RWPE2 (cell line): ENCODE measurements at regions not wholly inside any gene's neighbourhood (a gene's known extent, or its start where the extent isn't known, plus 50 kb on each side); places are given as distances from the start of the nearest gene placed in this dataset.

ENCODE experiments used
- ATAC-seq: fragments of 200-7000 bp; cut with Tn5 transposase; 3 replicates; pipeline ENCODE4 v1.9.1; 2021; ENCODE audit warnings: low read depth
- DNase-seq: peaks from one replicate; pipeline ENCODE4 v3.0.0-alpha.2; 2020; ENCODE audit warnings: low spot score
- H3K27ac ChIP-seq: fragments of 450-650 bp; 2 replicates; pipeline ENCODE4 v1.5.1; 2017; ENCODE audit warnings: mild to moderate bottlenecking; ENCODE audit not compliant: poor library complexity, severe bottlenecking
- H3K27me3 ChIP-seq: fragments of 250-450 bp; sonication (Bioruptor Pico); 2 replicates; pipeline ENCODE4 v1.5.1; 2021; ENCODE audit warnings: mild to moderate bottlenecking, moderate library complexity; ENCODE audit not compliant: insufficient read depth, poor library complexity, severe bottlenecking
- H3K36me3 ChIP-seq: fragments of 250-450 bp; sonication (Bioruptor Pico); 2 replicates; pipeline ENCODE4 v1.5.1; 2020; ENCODE audit warnings: low read depth, mild to moderate bottlenecking, moderate library complexity
- H3K4me1 ChIP-seq: fragments of 250-450 bp; sonication (Bioruptor Pico); 2 replicates; pipeline ENCODE4 v1.5.1; 2021; ENCODE audit warnings: mild to moderate bottlenecking, moderate library complexity; ENCODE audit not compliant: insufficient read depth, poor library complexity, severe bottlenecking
- H3K4me3 ChIP-seq: fragments of 250-450 bp; sonication (Bioruptor Pico); 2 replicates; pipeline ENCODE4 v1.5.1; 2021; ENCODE audit warnings: mild to moderate bottlenecking, moderate library complexity; ENCODE audit not compliant: severe bottlenecking
- H3K9me3 ChIP-seq: fragments of 250-450 bp; sonication (Bioruptor Pico); 2 replicates; pipeline ENCODE4 v1.5.1; 2021; ENCODE audit warnings: mild to moderate bottlenecking, moderate library complexity; ENCODE audit not compliant: severe bottlenecking
- CTCF ChIP-seq: fragments of 450-650 bp; IDR thresholded peaks from one replicate; pipeline ENCODE4 v1.5.1; 2017; ENCODE audit warnings: mild to moderate bottlenecking, moderate library complexity; ENCODE audit not compliant: poor library complexity, severe bottlenecking

- Histone ChIP-seq H3K4me3 (no peak overlapping the region), H3K27me3 (no peaks in the 10 kb centered on the region), H3K4me1 (no peaks in the 10 kb centered on the region), H3K9me3 (no peaks in the 10 kb centered on the region), H3K27ac (no peak overlapping the region), H3K36me3 (no peaks in the 10 kb centered on the region)
- DNase-seq = no peak
- ATAC-seq = no peak
- no peak for TF ChIP-seq CTCF
Measured at GRCh38 chr9:13876741-13877140, 437.2 kb downstream of the NFIB start.

GRCh38 chr9:13873203-13873602 lies 440.7 kb downstream of the NFIB start:
- Histone ChIP-seq H3K27ac (no peak overlapping the region), H3K4me3 (no peak overlapping the region), H3K4me1 (no peaks in the 10 kb centered on the region), H3K27me3 (no peaks in the 10 kb centered on the region), H3K9me3 (no peaks in the 10 kb centered on the region), H3K36me3 (no peaks in the 10 kb centered on the region)
- ATAC-seq = no peak
- TF ChIP-seq CTCF = no peak
- no peak for DNase-seq

- H3K4me3 ChIP-seq = no peak overlapping the region
- no peak for DNase-seq
- H3K4me1 ChIP-seq = peaks cover 4% of the 10 kb centered on the region
- no peak for TF ChIP-seq CTCF
- no peaks in the 10 kb centered on the region for H3K36me3 ChIP-seq
- H3K27me3 ChIP-seq = no peaks in the 10 kb centered on the region
- ATAC-seq = no peak
- no peak overlapping the region for H3K27ac ChIP-seq
- H3K9me3 ChIP-seq = no peaks in the 10 kb centered on the region
Measured at GRCh38 chr9:13868336-13868735, 445.6 kb downstream of the NFIB start.

GRCh38 chr9:13865869-13866268 lies 448.1 kb downstream of the NFIB start:
- Histone ChIP-seq H3K4me1 (peaks cover 4% of the 10 kb centered on the region), H3K9me3 (no peaks in the 10 kb centered on the region), H3K36me3 (no peaks in the 10 kb centered on the region), H3K27ac (no peak overlapping the region), H3K4me3 (no peak overlapping the region), H3K27me3 (no peaks in the 10 kb centered on the region)
- DNase-seq (no peak), ATAC-seq (peak; percentile 44; the same call in 1 of the 3 replicates)
- TF ChIP-seq CTCF = no peak

GRCh38 chr9:13863112-13863511 lies 450.8 kb downstream of the NFIB start:
- ATAC-seq (no peak), DNase-seq (no peak)
- Histone ChIP-seq H3K9me3 (no peaks in the 10 kb centered on the region), H3K4me1 (peaks cover 4% of the 10 kb centered on the region), H3K36me3 (no peaks in the 10 kb centered on the region), H3K27ac (no peak overlapping the region), H3K27me3 (no peaks in the 10 kb centered on the region), H3K4me3 (no peak overlapping the region)
- no peak for TF ChIP-seq CTCF
